ENCODE measurements at regions not wholly inside any gene's neighbourhood (a gene's known extent, or its start where the extent isn't known, plus 50 kb on each side); places are given as distances from the start of the nearest gene placed in this dataset.

- Histone ChIP-seq H3K4me1 (no peaks in the 10 kb centered on the region), H3K36me3 (no peaks in the 10 kb centered on the region), H3K27me3 (no peaks in the 10 kb centered on the region), H3K4me3 (no peak overlapping the region), H3K27ac (no peak overlapping the region), H3K9me3 (no peaks in the 10 kb centered on the region)
- TF ChIP-seq CTCF (IDR thresholded peaks at IDR 0.05): no peak
- DNase-seq (ENCODE audit: low spot score): no peak
These were observed 247.3 kb upstream of the SUCLG2 start for GRCh38 chr3:67901681-67902080.

DNA sequence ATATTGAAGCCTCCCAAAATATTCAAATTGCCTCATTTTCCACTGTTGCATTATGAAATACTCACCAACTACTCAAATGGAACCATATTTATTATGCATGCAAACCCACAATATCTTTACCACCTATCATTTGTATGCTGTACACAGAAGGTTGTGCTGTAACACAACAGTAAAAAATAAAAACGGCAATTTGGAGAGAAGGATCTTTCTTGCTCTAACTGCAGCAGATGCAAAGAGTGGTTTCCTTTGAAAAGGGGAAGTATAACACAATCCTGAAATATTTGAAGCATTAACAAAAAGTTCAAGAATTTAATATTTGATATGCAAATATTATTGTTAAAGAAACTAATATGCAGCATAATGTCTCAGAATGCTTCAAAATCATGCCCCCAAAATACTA is 244.5 kb upstream of the SUCLG2 start:
- H3K4me1 ChIP-seq: no peaks in the 10 kb centered on the region
- no peak for TF ChIP-seq CTCF (IDR thresholded peaks at IDR 0.05)
- H3K27ac ChIP-seq: no peak overlapping the region
- DNase-seq (ENCODE audit: low spot score): no peak
- no peaks in the 10 kb centered on the region for H3K9me3 ChIP-seq
- no peaks in the 10 kb centered on the region for H3K36me3 ChIP-seq
- H3K27me3 ChIP-seq: no peaks in the 10 kb centered on the region
- no peak overlapping the region for H3K4me3 ChIP-seq

- Histone ChIP-seq H3K4me3 (no peak overlapping the region), H3K9me3 (no peaks in the 10 kb centered on the region), H3K4me1 (no peaks in the 10 kb centered on the region), H3K27me3 (no peaks in the 10 kb centered on the region), H3K27ac (no peak overlapping the region), H3K36me3 (no peaks in the 10 kb centered on the region)
- no peak for TF ChIP-seq CTCF (IDR thresholded peaks at IDR 0.05)
- DNase-seq (ENCODE audit: low spot score): no peak
These were observed 243.2 kb upstream of the SUCLG2 start for GRCh38 chr3:67897351-67898336.

GRCh38 chr3:67896130-67896529 is 241.7 kb upstream of the SUCLG2 start:
- H3K4me3 ChIP-seq: no peak overlapping the region
- no peaks in the 10 kb centered on the region for H3K9me3 ChIP-seq
- no peak overlapping the region for H3K27ac ChIP-seq
- no peaks in the 10 kb centered on the region for H3K27me3 ChIP-seq
- no peak for TF ChIP-seq CTCF (IDR thresholded peaks at IDR 0.05)
- no peak for DNase-seq (ENCODE audit: low spot score)
- H3K4me1 ChIP-seq: no peaks in the 10 kb centered on the region
- no peaks in the 10 kb centered on the region for H3K36me3 ChIP-seq

DNA sequence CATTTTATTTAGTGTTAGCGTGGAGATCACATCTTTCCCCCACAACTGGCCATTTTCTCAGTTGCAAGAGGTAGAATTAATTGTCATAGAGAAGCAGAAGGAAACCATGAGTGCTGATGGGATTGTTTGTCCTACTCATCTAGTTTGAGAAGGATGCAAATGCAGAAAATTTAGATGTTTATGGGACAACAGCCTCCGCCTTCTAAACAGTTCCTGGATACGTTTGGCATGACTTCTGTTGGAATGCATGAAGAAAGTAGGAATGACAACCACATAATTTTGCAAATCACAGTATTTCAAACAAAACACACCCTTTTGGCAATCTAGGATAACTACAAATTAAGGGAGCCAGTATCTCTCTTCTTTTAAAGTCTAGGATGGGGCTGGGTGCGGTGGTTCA is 240.1 kb upstream of the SUCLG2 start:
- Histone ChIP-seq H3K36me3 (no peaks in the 10 kb centered on the region), H3K27ac (no peak overlapping the region), H3K27me3 (no peaks in the 10 kb centered on the region), H3K9me3 (peaks cover 0 to 14% of the 10 kb centered on the region in 2 donors), H3K4me1 (no peaks in the 10 kb centered on the region), H3K4me3 (no peak overlapping the region)
- TF ChIP-seq CTCF (IDR thresholded peaks at IDR 0.05): no peak
- no peak for DNase-seq (ENCODE audit: low spot score)

All from right atrium auricular region (tissue), 2 donors.